GM18520 (cell line): ENCODE measurements at regions not wholly inside any gene's neighbourhood (a gene's known extent, or its start where the extent isn't known, plus 50 kb on each side); places are given as distances from the start of the nearest gene placed in this dataset.
"Not testable (repeated sequence)": the region's sequence is repeated elsewhere in the genome, so short reads cannot be mapped to it uniquely, and the experiment has no call there.

ENCODE experiments used
- ATAC-seq: cut with Tn5 transposase; IDR thresholded peaks from one replicate; pipeline ENCODE4 v1.9.1; 2021; ENCODE audit not compliant: unreplicated experiment

DNA sequence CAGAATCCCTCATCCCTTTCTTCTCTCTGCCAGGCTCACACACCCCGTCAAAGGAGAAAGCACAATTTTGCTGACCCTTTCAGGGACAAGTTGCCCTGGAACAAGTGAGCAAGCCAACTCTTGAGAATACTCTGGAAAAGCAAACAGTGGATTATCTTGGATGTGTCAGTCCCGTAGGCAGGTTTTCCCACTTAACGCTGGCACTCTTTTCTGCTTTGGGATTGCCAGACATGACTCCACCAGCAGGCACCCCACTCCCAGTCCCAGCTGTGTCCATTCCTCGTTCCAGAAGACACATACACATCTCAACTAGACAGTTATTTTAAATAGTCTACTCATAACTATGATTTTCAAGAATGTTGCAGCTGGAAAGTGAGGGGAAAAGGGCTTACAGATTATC is 145.5 kb upstream of the CDKN3 start:
- no peak for ATAC-seq

GRCh38 chr14:54252072-54252730 is 144.6 kb upstream of the CDKN3 start:
- no peak for ATAC-seq

DNA sequence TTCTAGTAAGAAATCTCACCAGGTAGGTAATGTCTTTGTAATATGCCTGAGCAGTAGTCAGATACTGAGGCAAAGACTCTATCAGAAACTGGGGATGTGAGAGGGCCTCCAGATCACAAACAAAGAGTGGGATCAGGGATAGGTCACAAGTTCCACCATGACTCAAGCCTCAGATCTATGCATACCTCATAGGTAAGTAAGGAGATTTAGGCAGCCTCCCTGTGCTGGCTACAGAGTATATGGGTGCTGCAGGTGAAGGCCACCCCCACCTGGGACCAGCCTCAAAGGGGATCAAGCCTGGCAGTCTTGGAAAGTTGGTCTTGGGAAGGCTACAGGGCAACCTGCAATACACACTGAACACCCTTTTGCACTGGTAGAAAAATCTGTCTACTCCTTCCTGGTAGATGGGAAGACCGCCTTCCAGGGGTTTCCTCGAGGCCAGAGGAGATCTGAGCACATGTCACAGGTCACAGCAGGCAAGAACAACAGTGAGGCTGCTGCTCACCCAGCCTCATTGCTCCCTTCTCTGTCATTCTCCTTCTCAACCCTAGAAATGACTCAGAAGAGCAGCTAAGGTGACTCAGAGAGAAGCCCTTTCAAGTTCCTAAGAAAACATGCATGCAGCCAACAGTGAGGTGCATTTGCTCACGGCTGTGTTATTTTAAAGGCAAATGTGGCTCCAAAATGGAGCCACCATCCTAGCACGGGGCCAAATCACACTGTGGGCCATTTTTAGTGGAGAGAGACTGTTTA is 143.4 kb upstream of the CDKN3 start:
- peak; percentile 80 for ATAC-seq

DNA sequence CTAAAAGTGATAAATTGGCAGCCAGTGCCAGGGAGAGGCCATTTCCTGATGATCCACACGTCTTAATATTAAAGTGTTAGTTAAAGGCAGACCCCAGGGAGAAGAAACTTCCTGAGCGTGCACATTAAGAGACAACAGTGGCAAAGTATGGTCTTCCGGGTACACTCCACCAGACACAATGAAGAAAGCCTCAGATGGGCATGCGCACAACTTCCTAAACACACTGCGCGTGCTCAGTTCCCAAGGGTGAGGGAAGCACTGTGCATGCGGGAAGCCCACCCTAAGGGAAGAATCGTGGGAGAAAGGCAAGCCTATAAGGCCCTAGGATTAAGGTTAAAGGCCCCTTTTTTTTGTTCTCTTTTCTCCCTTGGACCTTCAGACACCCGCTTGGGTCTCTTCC is 140.7 kb upstream of the CDKN3 start:
- no peak for ATAC-seq

DNA sequence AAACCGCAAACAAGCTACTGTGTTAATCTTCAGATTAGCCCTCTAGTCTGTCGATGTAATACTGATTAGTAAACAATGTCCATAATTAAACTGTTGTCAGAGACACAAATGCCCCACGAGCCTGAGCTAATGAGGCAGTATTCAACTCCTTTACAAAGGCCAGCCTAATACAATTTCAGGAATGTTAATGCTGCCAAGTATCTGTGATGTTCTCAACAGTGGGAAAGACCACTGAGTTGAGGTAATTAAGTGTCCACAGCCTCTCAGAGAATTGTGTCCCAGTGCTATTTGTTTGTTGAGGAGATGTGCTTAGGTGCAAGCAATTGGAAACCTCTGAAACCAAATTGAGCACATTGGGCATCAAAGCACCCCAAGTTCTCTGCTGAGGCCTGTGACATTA is 139.4 kb upstream of the CDKN3 start:
- no peak for ATAC-seq

DNA sequence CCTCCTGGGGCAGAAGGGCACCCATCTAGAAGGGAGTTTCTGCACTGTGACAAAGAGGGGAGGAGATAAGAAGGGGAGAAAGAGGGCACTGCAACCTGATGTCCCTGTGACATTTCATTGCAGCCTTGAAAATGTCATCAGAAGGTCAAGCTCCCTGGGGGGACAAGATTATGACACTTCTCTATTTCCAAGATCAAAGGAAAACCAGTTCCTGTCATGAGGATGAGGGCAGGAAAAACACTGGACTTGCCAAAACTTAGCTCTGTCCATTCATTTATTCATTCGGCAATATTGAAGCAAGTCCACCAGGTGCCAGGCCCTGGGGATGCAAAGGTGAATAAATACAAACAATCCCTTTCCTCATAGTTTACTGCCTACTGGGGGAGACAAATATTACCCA is 138.4 kb upstream of the CDKN3 start:
- no peak for ATAC-seq

- no peak for ATAC-seq
Measured at GRCh38 chr14:54259821-54260220, 137.0 kb upstream of the CDKN3 start.

DNA sequence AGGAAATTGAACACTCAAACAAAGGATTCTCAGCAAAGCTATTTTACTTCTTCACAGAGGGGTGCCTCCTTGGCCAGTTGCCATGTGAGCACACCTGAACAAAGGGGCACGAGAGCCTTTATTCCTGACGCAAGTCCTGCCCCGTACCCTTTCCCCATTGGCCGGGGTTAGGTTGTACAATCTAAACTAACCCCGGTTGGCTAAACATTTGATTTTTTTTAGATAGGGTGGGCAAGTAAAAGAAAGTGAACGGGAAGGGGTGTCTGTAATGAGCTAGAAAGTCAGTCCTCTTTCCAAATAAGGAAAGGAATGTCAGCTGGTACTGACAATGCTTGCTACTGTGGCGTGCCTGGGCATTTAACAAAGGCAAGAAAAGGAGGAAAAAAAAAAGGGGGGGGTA is 135.5 kb upstream of the CDKN3 start:
- no peak for ATAC-seq

DNA sequence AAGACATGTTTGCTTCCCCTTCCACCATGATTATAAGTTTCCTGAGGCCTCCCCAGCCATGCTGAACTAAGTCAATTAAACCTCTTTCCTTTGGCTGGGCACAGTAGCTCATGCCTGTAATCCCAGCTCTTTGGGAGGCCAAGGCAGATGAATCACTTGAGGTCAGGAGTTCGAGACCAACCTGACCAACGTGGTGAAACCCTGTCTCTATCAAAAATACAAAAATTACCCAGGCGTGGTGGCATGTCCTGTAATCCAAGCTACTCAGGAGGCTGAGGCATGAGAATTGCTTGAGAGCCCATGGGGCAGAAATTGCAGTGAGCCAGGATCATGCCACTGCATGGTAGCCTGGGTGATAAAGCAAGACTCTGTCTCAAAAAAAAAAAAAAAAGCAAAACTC is 130.2 kb upstream of the CDKN3 start:
- ATAC-seq, result not testable (repeated sequence)

DNA sequence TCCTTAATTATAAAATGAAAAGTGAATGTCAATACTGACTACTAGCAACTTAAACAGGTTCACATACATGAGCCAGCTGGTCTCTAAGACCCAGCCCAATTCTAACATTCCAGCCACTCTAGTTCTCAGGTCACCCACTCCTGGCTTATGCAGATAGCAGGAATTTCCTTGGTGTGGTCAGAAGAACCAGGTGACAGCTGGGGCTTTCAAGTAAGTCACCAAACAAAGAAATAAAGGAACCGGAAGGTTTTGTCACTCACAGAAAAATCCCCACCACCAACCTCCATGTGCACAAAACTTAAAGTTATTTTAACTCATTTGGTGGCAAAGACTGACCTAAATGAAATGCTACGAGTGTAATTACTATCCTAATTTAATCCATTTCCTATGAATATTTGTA is 129.6 kb upstream of the CDKN3 start:
- peak; percentile 61 for ATAC-seq

DNA sequence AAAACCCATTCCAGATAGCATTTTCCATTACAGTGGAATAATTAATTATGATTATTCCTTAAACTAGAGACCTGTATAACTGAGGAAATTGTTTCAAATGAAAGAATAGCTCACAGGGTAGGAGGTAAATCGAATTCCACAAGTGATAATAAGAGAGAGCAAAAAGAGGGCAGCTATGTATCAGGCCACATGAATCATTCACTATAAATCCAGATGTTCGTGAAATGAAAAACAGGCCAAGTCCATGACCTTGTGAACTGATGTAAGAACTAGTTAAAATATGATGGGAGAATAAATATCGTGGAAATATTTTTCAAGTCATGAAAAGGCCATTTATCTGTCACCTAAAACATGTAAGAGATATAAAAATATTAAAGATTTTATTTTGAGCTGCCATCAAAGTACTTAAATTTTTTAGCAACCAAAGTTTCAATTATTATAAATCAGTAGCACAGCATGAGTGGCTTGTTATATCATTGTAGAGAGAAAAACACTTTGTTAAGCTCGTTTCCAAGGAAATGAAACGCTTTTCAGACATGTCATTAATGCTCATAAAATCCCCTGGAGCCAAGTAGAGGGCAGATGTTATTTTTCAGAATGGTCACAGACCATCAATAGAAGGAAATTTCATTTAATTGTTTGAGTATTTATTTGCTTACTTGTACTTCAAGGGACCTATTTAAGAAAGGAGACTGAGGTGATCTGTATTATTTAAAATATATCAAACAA is 120.6 kb upstream of the CDKN3 start:
- no peak for ATAC-seq

- ATAC-seq, result no peak
Measured at GRCh38 chr14:54278087-54278486, 118.7 kb upstream of the CDKN3 start.

- ATAC-seq, result no peak
Measured at GRCh38 chr14:54278665-54279295, 118.0 kb upstream of the CDKN3 start.

GRCh38 chr14:54282849-54283248 is 114.0 kb upstream of the CDKN3 start:
- no peak for ATAC-seq

DNA sequence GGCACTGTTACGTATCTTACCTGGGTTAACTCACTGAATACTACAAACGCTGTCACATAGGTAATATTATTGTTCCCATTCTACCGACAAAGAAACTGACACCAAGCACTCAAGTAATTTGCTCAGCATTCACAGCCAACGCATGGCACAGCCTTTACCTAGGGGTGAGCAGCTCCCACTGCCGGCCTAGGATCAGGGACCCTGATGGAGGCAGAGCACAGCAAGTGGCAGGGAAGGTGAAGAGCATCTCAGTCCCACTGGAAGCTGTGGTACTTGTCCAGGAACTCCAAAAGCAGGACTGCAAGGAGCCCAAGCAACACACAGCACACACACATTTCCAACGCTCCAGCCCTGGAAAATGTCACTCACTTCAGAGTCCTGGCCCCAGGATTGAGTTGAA is 111.8 kb upstream of the CDKN3 start:
- ATAC-seq, result no peak

GRCh38 chr14:54291491-54292191 is 105.2 kb upstream of the CDKN3 start:
- ATAC-seq, result no peak

DNA sequence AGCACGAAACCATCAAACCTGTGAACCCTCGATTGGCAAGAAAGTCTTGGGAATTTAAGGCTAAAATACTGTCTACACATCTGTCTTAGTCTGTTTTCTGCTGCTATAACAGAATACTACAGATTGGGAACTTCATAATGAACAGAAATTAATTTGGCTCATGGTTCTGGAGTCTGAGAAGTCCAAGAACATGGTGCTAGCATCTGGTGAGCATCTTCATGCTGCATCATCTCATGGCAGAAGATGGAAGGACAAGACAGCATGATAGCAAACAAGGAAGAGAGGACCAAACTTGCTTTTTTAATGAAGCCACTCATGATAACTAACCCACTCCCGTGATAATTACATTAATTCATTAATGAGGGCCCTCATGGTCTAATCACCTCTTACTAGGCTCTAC is 102.0 kb upstream of the CDKN3 start:
- ATAC-seq, result no peak

DNA sequence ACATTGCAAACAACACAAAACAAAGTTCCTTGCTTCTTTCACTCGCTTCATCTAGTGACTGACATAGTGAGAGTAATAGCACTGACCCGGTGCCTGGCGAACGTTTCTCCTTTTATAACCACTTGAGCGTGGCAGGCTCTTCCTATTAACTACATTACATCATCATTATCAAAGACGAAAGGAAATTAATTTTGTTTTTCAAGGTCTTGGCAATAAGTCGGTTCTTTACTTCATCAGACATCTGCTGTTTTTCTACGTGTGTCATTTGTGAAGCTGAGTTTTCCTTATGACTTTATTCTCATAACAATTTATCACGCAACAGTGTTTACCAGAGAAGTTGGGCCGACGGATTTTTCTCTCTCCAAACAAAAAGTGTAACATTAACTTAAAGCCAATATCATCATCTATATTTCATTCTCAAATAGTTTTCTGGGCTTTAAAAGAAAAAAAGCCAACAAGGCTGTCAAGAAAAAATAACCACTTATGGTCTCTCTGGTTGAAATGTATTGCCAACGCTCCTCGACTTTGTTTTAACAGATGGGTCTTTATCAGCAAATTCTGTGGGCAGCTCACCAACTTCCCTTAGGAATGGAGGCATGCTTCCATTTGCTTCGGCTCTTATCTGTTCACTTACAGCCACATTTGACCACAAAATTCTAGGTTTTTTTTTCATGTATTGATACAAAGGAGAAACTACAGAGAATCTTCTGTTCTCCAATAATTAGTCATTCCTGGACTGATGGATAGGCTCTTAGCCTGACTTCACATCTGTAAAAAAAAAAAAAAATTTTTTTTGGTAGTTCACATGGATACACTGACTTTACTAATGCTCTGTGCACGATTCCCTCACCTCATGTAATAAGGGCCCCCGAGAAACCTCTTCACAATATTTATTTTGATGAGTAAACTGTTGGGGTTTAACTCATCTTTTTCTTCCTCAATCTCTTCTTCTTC is 97.1 kb upstream of the CDKN3 start:
- ATAC-seq, result no peak

- ATAC-seq, result no peak
Measured at GRCh38 chr14:54300881-54301280, 95.9 kb upstream of the CDKN3 start.

DNA sequence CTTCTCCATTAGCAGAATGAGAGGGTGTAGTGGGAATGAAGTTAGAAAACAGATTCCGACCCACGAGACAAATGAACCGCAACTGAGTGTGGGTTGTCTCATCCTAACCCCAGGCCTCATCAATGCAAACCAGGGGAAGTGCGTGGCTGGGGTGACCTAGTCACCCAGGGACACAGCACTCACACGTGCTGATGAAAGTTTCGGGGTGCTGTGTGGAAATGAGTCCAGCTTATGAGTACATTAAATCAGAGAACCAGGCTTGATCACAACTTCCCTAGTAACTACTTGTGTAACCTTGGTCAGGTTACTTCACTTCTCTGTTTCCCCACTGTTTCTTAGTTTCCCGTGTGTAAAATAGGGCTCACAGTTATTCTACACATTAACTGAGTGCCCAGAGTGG is 95.4 kb upstream of the CDKN3 start:
- ATAC-seq, result no peak
